Mesenchymal stem cell (in vitro differentiated cells and primary cell): ENCODE measurements at regions not wholly inside any gene's neighbourhood (a gene's known extent, or its start where the extent isn't known, plus 50 kb on each side); places are given as distances from the start of the nearest gene placed in this dataset.

Experiments used
- DNase-seq: peaks from one replicate; pipeline ENCODE4 v3.0.0-alpha.2; 2013
- H2AFZ ChIP-seq: one replicate; pipeline ENCODE4 v1.6.1; 2013; ENCODE audit warnings: low read depth, mild to moderate bottlenecking, control low read depth, inconsistent platforms, low read length, moderate library complexity
- H2AK5ac ChIP-seq: 2 replicates; pipeline ENCODE4 v1.6.1; 2013; ENCODE audit warnings: low read length, moderate library complexity, mild to moderate bottlenecking, inconsistent platforms; ENCODE audit not compliant: severe bottlenecking
- H2BK120ac ChIP-seq: one replicate; pipeline ENCODE4 v1.6.1; 2013; ENCODE audit warnings: low read depth, mild to moderate bottlenecking, inconsistent platforms, low read length, moderate library complexity
- H2BK12ac ChIP-seq, 2 experiments: one replicate each; pipeline ENCODE4 v1.6.1; 2013; ENCODE audit warnings: inconsistent platforms in 2 of 2, low read length in 2 of 2, mild to moderate bottlenecking in 2 of 2, moderate library complexity in 2 of 2, control low read depth in 1 of 2
- H2BK15ac ChIP-seq: one replicate; pipeline ENCODE4 v1.6.1; 2013; ENCODE audit warnings: mild to moderate bottlenecking, low read depth, inconsistent platforms; ENCODE audit not compliant: poor library complexity, severe bottlenecking
- H2BK5ac ChIP-seq: 2 replicates; pipeline ENCODE4 v1.6.1; 2013; ENCODE audit warnings: low read depth, mild to moderate bottlenecking, low read length, control low read depth, inconsistent platforms; ENCODE audit not compliant: poor library complexity, severe bottlenecking
- H3K14ac ChIP-seq, 2 experiments: one replicate each; pipeline ENCODE4 v1.6.1; 2013; ENCODE audit warnings: inconsistent platforms in 2 of 2, low read length in 2 of 2, control low read depth in 1 of 2, mild to moderate bottlenecking in 1 of 2, moderate library complexity in 1 of 2
- H3K18ac ChIP-seq, 2 experiments: one replicate each; pipeline ENCODE4 v1.6.1; 2013; ENCODE audit warnings: inconsistent platforms in 2 of 2, low read length in 2 of 2, control low read depth in 1 of 2, low read depth in 1 of 2, mild to moderate bottlenecking in 1 of 2
- H3K23ac ChIP-seq, 2 experiments: one replicate each; pipeline ENCODE4 v1.6.1; 2013; ENCODE audit warnings: inconsistent platforms in 2 of 2, low read length in 2 of 2, mild to moderate bottlenecking in 2 of 2, moderate library complexity in 2 of 2, control low read depth in 1 of 2
- H3K27ac ChIP-seq: 2 replicates; pipeline ENCODE4 v1.5.1; 2013; ENCODE audit warnings: mild to moderate bottlenecking, moderate library complexity, low read length, control low read depth, inconsistent platforms; ENCODE audit not compliant: poor library complexity, severe bottlenecking
- H3K27me3 ChIP-seq, 2 experiments: 2 replicates each; pipeline versions ENCODE4 v1.6.1 to v1.7.0; 2013; ENCODE audit warnings: low read length in 2 of 2, mild to moderate bottlenecking in 2 of 2, moderate library complexity in 2 of 2, control low read depth in 1 of 2, inconsistent platforms in 1 of 2; ENCODE audit not compliant: control insufficient read depth in 1 of 2, insufficient read depth in 1 of 2
- H3K36me3 ChIP-seq, 2 experiments: 2 replicates each; pipeline versions ENCODE4 v1.6.1 to v1.7.0; 2013; ENCODE audit warnings: low read length in 2 of 2, control low read depth in 1 of 2, inconsistent platforms in 1 of 2, low read depth in 1 of 2, mild to moderate bottlenecking in 1 of 2; ENCODE audit not compliant: insufficient read depth in 2 of 2, control insufficient read depth in 1 of 2
- H3K4ac ChIP-seq, 2 experiments: one replicate each; pipeline ENCODE4 v1.6.1; 2013; ENCODE audit warnings: inconsistent platforms in 2 of 2, low read length in 2 of 2, mild to moderate bottlenecking in 2 of 2, moderate library complexity in 2 of 2, control low read depth in 1 of 2, low read depth in 1 of 2
- H3K4me1 ChIP-seq: 2 replicates; pipeline ENCODE4 v1.6.1; 2013; ENCODE audit warnings: low read depth, low read length, control low read depth; ENCODE audit not compliant: control insufficient read depth, insufficient read depth
- H3K4me2 ChIP-seq: 2 replicates; pipeline ENCODE4 v1.6.1; 2013; ENCODE audit warnings: low read length, mild to moderate bottlenecking, inconsistent platforms; ENCODE audit not compliant: poor library complexity, severe bottlenecking
- H3K4me3 ChIP-seq, 2 experiments: 2 replicates each; pipeline versions ENCODE4 v1.5.1 to v1.7.0; 2013; ENCODE audit warnings: low read length in 2 of 2, mild to moderate bottlenecking in 2 of 2, control low read depth in 1 of 2, low read depth in 1 of 2; ENCODE audit not compliant: insufficient read depth in 1 of 2
- H3K79me1 ChIP-seq: replicated peaks from 2 replicates; pipeline ENCODE4 v1.6.1; 2013; ENCODE audit warnings: mild to moderate bottlenecking, control low read depth, low read length, inconsistent platforms; ENCODE audit not compliant: poor library complexity, severe bottlenecking
- H3K9ac ChIP-seq: 2 replicates; pipeline ENCODE4 v1.7.0; 2013; ENCODE audit warnings: mild to moderate bottlenecking, low read length, moderate library complexity
- H3K9me3 ChIP-seq: 2 replicates; pipeline ENCODE4 v1.7.0; 2013; ENCODE audit warnings: mild to moderate bottlenecking, low read length; ENCODE audit not compliant: control insufficient read depth
- H4K8ac ChIP-seq: one replicate; pipeline ENCODE4 v1.6.1; 2013; ENCODE audit warnings: inconsistent platforms, mild to moderate bottlenecking, low read length, moderate library complexity
- H4K91ac ChIP-seq: one replicate; pipeline ENCODE4 v1.6.1; 2013; ENCODE audit warnings: mild to moderate bottlenecking, low read length, inconsistent platforms
- WGBS: methylation state at CpG from one replicate; pipeline ENCODE4 v1.1.7; 2013; ENCODE audit warnings: mixed read lengths; 5-methylcytosine and 5-hydroxymethylcytosine counted together

DNA sequence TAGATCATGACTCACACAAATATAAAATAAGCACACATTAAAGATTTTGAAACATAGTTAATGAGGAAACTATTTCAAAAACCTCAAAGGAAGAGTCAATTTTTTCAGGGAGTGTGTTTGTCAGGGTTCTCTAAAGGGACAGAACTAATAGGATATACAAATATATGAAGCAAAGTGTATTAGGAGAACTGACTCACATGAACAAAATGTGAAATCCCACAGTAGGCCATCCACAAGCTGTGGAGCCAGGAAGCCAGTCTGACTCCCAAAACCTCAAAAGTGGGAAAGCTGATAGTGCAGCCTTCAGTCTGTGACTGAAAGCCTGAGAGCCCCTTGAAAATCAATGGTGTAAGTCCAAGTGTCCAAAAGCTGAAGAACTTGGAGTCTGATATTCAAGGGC lies 898.0 kb upstream of the EYS start:
- Histone ChIP-seq H3K9ac (no peak overlapping the region), H3K27me3 (no peaks in the 10 kb centered on the region), H3K36me3 (no peaks in the 10 kb centered on the region), H4K8ac (no peak overlapping the region), H3K9me3 (peaks cover 5% of the 10 kb centered on the region), H2BK5ac (no peak overlapping the region), H3K4me1 (peaks cover 2% of the 10 kb centered on the region), H3K4ac (no peak overlapping the region), H3K23ac (no peak overlapping the region), H2BK12ac (no peak overlapping the region), H4K91ac (no peak overlapping the region), H3K4me3 (no peak overlapping the region), H3K14ac (no peak overlapping the region), H3K18ac (peak overlapping the region in 1 of 2 experiments; percentile 48), H3K27ac (no peak overlapping the region), H3K4me2 (no peak overlapping the region), H2BK120ac (no peak overlapping the region), H2AK5ac (no peak overlapping the region), H2AFZ (no peak overlapping the region), H2BK15ac (no peak overlapping the region), H3K79me1 (no peaks in the 10 kb centered on the region)
- peak; percentile 65 for DNase-seq

DNA sequence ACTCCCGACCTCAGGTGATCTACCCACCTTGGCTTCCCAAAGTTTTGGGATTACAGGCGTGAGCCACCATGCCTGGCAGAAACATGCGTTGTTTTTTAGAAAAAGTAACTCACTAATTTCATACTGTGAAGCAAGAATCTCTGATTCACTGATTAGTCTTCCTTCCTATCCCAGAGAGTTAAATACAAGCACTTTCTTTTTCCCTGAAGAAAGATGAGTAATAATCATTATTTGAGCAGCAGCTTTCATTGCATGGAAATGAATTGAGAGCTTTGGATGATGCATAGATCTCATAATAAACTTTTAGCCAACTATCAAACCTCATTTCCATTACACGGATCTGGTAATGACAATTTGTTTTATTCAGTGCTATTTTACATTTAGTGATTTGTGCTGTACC lies 892.5 kb upstream of the EYS start:
- Histone ChIP-seq H2AFZ (no peak overlapping the region), H3K18ac (no peak overlapping the region), H3K14ac (no peak overlapping the region), H3K4me2 (no peak overlapping the region), H2BK12ac (no peak overlapping the region), H4K91ac (no peak overlapping the region), H2BK5ac (no peak overlapping the region), H2BK15ac (no peak overlapping the region), H3K9ac (no peak overlapping the region), H3K27me3 (no peaks in the 10 kb centered on the region), H2BK120ac (no peak overlapping the region), H3K27ac (no peak overlapping the region), H3K4me1 (no peaks in the 10 kb centered on the region), H4K8ac (no peak overlapping the region), H2AK5ac (no peak overlapping the region), H3K4me3 (no peak overlapping the region), H3K79me1 (no peaks in the 10 kb centered on the region), H3K4ac (no peak overlapping the region), H3K23ac (no peak overlapping the region), H3K36me3 (no peaks in the 10 kb centered on the region), H3K9me3 (peaks cover 10% of the 10 kb centered on the region)
- no peak for DNase-seq
- WGBS: 66% methylated on average over 3 of the region's 4 CpGs

DNA sequence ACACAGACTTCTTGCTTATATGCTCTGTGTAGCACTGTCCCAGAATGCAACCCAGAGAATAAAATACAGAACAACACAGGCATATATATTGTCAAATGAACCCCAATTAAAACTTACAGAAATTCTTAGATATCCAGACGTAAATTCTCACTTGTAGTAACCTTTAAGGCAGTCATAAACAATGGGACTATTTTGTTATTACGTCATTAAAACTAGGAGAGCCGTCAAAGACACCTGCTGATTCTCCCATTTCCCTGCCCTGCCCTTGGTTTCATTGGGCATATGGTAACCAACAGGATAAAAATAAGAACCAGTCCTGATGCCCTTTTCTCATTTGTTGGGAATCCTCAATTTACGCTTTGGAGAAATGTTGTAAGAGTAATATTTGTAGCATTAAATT lies 871.3 kb upstream of the EYS start:
- no peak overlapping the region for H3K4me2 ChIP-seq
- no peak overlapping the region for H2AFZ ChIP-seq
- no peak overlapping the region for H2AK5ac ChIP-seq
- no peak overlapping the region for H3K4me3 ChIP-seq
- no peaks in the 10 kb centered on the region for H3K9me3 ChIP-seq
- no peaks in the 10 kb centered on the region for H3K36me3 ChIP-seq
- H3K4ac ChIP-seq: no peak overlapping the region
- no peaks in the 10 kb centered on the region for H3K27me3 ChIP-seq
- no peak overlapping the region for H4K91ac ChIP-seq
- H3K14ac ChIP-seq: no peak overlapping the region
- H3K18ac ChIP-seq: no peak overlapping the region
- H3K27ac ChIP-seq: no peak overlapping the region
- no peak overlapping the region for H4K8ac ChIP-seq
- no peak overlapping the region for H2BK120ac ChIP-seq
- no peaks in the 10 kb centered on the region for H3K4me1 ChIP-seq
- WGBS: 80% methylated on average over 4 of the region's 4 CpGs
- no peak overlapping the region for H2BK15ac ChIP-seq
- H2BK12ac ChIP-seq: no peak overlapping the region
- H3K23ac ChIP-seq: no peak overlapping the region
- DNase-seq: no peak
- H3K9ac ChIP-seq: no peak overlapping the region
- no peak overlapping the region for H2BK5ac ChIP-seq
- no peaks in the 10 kb centered on the region for H3K79me1 ChIP-seq

DNA sequence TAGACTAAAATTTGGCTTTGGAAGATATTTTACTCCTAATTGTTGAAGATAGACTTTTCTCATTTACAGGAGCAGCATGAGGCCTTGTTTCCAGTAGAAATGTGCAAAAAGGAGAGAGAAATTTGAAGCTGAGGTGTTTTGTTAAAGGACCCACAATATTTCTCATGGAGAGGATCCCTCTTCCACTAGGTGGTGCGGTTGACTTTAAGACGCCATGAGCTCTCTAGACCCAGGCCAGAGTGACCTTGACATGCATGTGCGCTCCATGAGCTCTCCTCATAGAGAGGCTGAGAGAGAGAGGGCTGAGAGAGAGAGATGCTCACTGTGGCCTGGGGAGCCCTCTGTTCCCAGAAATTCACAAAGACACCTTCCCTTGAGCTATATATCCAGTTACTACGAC lies 861.2 kb upstream of the EYS start:
- H3K36me3 ChIP-seq: no peaks in the 10 kb centered on the region
- no peak overlapping the region for H4K8ac ChIP-seq
- peaks cover 20% of the 10 kb centered on the region for H3K9me3 ChIP-seq
- H3K18ac ChIP-seq: no peak overlapping the region
- no peak overlapping the region for H2BK120ac ChIP-seq
- H2BK15ac ChIP-seq: no peak overlapping the region
- no peaks in the 10 kb centered on the region for H3K79me1 ChIP-seq
- H2BK12ac ChIP-seq: no peak overlapping the region
- no peaks in the 10 kb centered on the region for H3K4me1 ChIP-seq
- H3K9ac ChIP-seq: no peak overlapping the region
- no peak overlapping the region for H3K4ac ChIP-seq
- H3K4me2 ChIP-seq: no peak overlapping the region
- H3K23ac ChIP-seq: no peak overlapping the region
- no peak overlapping the region for H2AFZ ChIP-seq
- no peak overlapping the region for H2AK5ac ChIP-seq
- peak; percentile 1 for DNase-seq
- 82% methylated on average over 3 of the region's 4 CpGs for WGBS
- no peaks in the 10 kb centered on the region for H3K27me3 ChIP-seq
- H3K27ac ChIP-seq: no peak overlapping the region
- H3K14ac ChIP-seq: no peak overlapping the region
- H3K4me3 ChIP-seq: no peak overlapping the region
- no peak overlapping the region for H4K91ac ChIP-seq
- no peak overlapping the region for H2BK5ac ChIP-seq
